Thyroid gland (tissue), 4 donors: ENCODE measurements at regions not wholly inside any gene's neighbourhood (a gene's known extent, or its start where the extent isn't known, plus 50 kb on each side); places are given as distances from the start of the nearest gene placed in this dataset.

Experiments
- CTCF ChIP-seq, 6 experiments: fragments of 200-600 bp in 3 of 6; fragments of 450-650 bp in 3 of 6; sonication (generic) in 3 of 6; IDR thresholded peaks; one replicate each; pipeline ENCODE4 v1.5.1; 2016 to 2019; ENCODE audit warnings: antibody characterized with exemption in 6 of 6, mild to moderate bottlenecking in 2 of 6, inconsistent platforms in 1 of 6, moderate library complexity in 1 of 6
- POLR2A ChIP-seq, 2 donors: fragments of 450-650 bp; IDR thresholded peaks; one replicate each; pipeline ENCODE4 v1.6.1; 2017; ENCODE audit warnings: antibody characterized with exemption in 2 of 2, mild to moderate bottlenecking in 2 of 2, moderate library complexity in 1 of 2

GRCh38 chr10:33617381-33618080 is 283.1 kb upstream of the NRP1 start:
- TF ChIP-seq POLR2A (IDR thresholded peaks at IDR 0.05) (no peak), CTCF (IDR thresholded peaks at IDR 0.05) (no peak)
